ENCODE measurements at regions not wholly inside any gene's neighbourhood (a gene's known extent, or its start where the extent isn't known, plus 50 kb on each side); places are given as distances from the start of the nearest gene placed in this dataset.

DNA sequence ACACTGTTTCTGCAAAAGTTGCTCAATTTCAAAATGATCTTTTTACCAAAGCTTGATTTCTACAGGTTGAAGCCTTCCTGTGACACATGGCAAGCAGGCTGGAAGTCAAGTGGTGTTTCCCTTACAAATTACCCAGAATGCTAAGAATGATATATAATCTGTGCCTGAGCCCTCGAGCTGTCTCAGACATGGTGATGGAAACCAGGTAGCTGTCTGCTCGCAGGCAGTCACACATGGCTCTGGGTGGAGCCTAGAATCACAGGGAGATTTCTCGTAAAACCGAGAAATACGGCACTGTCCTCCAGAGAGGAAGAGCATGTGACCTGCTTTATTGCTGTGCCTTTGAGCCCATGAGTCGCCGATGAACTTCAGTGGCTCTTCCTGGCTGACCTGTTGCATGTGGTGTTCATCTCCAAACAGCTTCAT, 392.9 kb downstream of the ZNF521 start:
- TF ChIP-seq, protein P1, sequence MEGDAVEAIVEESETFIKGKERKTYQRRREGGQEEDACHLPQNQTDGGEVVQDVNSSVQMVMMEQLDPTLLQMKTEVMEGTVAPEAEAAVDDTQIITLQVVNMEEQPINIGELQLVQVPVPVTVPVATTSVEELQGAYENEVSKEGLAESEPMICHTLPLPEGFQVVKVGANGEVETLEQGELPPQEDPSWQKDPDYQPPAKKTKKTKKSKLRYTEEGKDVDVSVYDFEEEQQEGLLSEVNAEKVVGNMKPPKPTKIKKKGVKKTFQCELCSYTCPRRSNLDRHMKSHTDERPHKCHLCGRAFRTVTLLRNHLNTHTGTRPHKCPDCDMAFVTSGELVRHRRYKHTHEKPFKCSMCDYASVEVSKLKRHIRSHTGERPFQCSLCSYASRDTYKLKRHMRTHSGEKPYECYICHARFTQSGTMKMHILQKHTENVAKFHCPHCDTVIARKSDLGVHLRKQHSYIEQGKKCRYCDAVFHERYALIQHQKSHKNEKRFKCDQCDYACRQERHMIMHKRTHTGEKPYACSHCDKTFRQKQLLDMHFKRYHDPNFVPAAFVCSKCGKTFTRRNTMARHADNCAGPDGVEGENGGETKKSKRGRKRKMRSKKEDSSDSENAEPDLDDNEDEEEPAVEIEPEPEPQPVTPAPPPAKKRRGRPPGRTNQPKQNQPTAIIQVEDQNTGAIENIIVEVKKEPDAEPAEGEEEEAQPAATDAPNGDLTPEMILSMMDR (IDR thresholded peaks at IDR 0.05) = no peak
- H3K27ac ChIP-seq (ENCODE audit: low read depth in 1 of 2, low read length in 2 of 2) = no peak overlapping the region
- no peaks in the 10 kb centered on the region for H3K27me3 ChIP-seq (ENCODE audit: control insufficient read depth in 2 of 2, insufficient read depth in 2 of 2, low read length in 2 of 2)
- H3K36me3 Mint-ChIP-seq = no peaks in the 10 kb centered on the region
- DNase-seq = no peak
- H3K4me3 ChIP-seq (replicated peaks in 1 of 3; ENCODE audit: low read depth in 2 of 3, low read length in 3 of 3) = no peak overlapping the region
- H2AFZ ChIP-seq (ENCODE audit: insufficient read depth, low read depth, low read length, poor library complexity, severe bottlenecking) = no peak overlapping the region
- no peaks in the 10 kb centered on the region for H4K20me1 ChIP-seq (ENCODE audit: insufficient read depth, low read length)
- no peaks in the 10 kb centered on the region for H3K36me3 ChIP-seq (replicated peaks in 1 of 2; ENCODE audit: control insufficient read depth in 1 of 2, insufficient read depth in 2 of 2, low read length in 2 of 2)
- H3K9ac ChIP-seq (ENCODE audit: insufficient read depth, low read length, poor library complexity, severe bottlenecking) = no peak overlapping the region
- no peak overlapping the region for H3K4me2 ChIP-seq (replicated peaks; ENCODE audit: extremely low read depth, low read length, poor library complexity, severe bottlenecking)
- peaks cover 0 to 10% (median 3%) of the 10 kb centered on the region in 7 donors for H3K9me3 Mint-ChIP-seq
- peaks cover 0 to under 1% of the 10 kb centered on the region in 2 donors for H3K4me1 ChIP-seq (ENCODE audit: control insufficient read depth in 1 of 2, insufficient read depth in 2 of 2, low read length in 2 of 2)
- H3K27ac Mint-ChIP-seq = no peak overlapping the region
- 87% methylated on average over 5 of the region's 7 CpGs for WGBS (ENCODE audit: insufficient coverage)
- H3K9me3 ChIP-seq (replicated peaks in 1 of 2; ENCODE audit: control insufficient read depth in 1 of 2, insufficient read depth in 1 of 2, low read length in 2 of 2) = no peaks in the 10 kb centered on the region
- no peak overlapping the region for H3K4me3 Mint-ChIP-seq
- intact Hi-C loops (cut with micrococcal nuclease) = no loop called here
- H3K79me2 ChIP-seq (ENCODE audit: insufficient read depth, low read length) = no peaks in the 10 kb centered on the region
- peaks cover 0 to 2% (median 1%) of the 10 kb centered on the region in 3 donors for H3K27me3 Mint-ChIP-seq (ENCODE audit: low read depth in 3 of 3)
- H3K4me1 Mint-ChIP-seq = peaks cover 2% of the 10 kb centered on the region

DNA sequence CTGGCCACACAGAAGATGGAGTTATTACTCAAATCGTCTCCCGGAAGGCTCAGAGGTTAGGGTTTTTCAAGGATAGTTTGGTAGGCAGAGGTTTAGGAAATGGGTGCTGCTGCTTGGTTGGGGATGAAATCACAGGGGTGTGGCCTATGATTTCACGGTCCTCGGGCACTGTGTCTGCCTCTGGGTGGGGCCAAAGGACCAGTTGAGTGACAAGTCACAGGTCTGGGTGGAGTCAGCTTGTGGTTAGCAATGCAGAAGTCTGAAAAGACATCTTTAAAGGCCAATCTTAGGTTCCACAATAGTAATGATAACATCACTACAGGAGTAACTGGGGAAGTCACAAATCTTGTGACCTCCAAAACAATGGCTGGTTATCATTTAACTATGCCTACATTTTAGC, 387.8 kb downstream of the ZNF521 start:
- no peak overlapping the region for H3K9ac ChIP-seq (ENCODE audit: insufficient read depth, low read length, poor library complexity, severe bottlenecking)
- peaks cover 0 to 9% of the 10 kb centered on the region in 2 donors for H3K4me1 ChIP-seq (ENCODE audit: control insufficient read depth in 1 of 2, insufficient read depth in 2 of 2, low read length in 2 of 2)
- intact Hi-C loops (cut with micrococcal nuclease) = no loop called here
- Mint-ChIP-seq H3K36me3 (no peaks in the 10 kb centered on the region), H3K4me3 (no peak overlapping the region), H3K27ac (peak overlapping the region in 2 of 7 donors; percentile 8 to 58), H3K4me1 (peaks cover 8% of the 10 kb centered on the region), H3K27me3 (ENCODE audit: low read depth in 3 of 3) (no peaks in the 10 kb centered on the region), H3K9me3 (peaks cover 0 to 13% (median 3%) of the 10 kb centered on the region in 7 donors)
- WGBS (ENCODE audit: insufficient coverage) = 59% methylated on average over 4 of the region's 4 CpGs
- H4K20me1 ChIP-seq (ENCODE audit: insufficient read depth, low read length) = no peaks in the 10 kb centered on the region
- H3K79me2 ChIP-seq (ENCODE audit: insufficient read depth, low read length) = no peaks in the 10 kb centered on the region
- H3K4me2 ChIP-seq (replicated peaks; ENCODE audit: extremely low read depth, low read length, poor library complexity, severe bottlenecking) = no peak overlapping the region
- peak; percentile 27 to 37 (median 31) for DNase-seq
- no peaks in the 10 kb centered on the region for H3K27me3 ChIP-seq (ENCODE audit: control insufficient read depth in 2 of 2, insufficient read depth in 2 of 2, low read length in 2 of 2)
- peak overlapping the region; percentile 9 for H2AFZ ChIP-seq (ENCODE audit: insufficient read depth, low read depth, low read length, poor library complexity, severe bottlenecking)
- no peak overlapping the region for H3K4me3 ChIP-seq (replicated peaks in 1 of 3; ENCODE audit: low read depth in 2 of 3, low read length in 3 of 3)
- H3K9me3 ChIP-seq (replicated peaks in 1 of 2; ENCODE audit: control insufficient read depth in 1 of 2, insufficient read depth in 1 of 2, low read length in 2 of 2) = no peaks in the 10 kb centered on the region
- H3K27ac ChIP-seq (ENCODE audit: low read depth in 1 of 2, low read length in 2 of 2) = no peak overlapping the region
- no peaks in the 10 kb centered on the region for H3K36me3 ChIP-seq (replicated peaks in 1 of 2; ENCODE audit: control insufficient read depth in 1 of 2, insufficient read depth in 2 of 2, low read length in 2 of 2)
- TF ChIP-seq, protein P1 (IDR thresholded peaks at IDR 0.05) = no peak

Measured in CD14-positive monocyte (primary cell).